Natural killer cell (primary cell): ENCODE measurements at regions not wholly inside any gene's neighbourhood (a gene's known extent, or its start where the extent isn't known, plus 50 kb on each side); places are given as distances from the start of the nearest gene placed in this dataset.
A peak's percentile ranks its signal among the peaks of the same experiment; 100 is the strongest.
"Not testable (repeated sequence)": the region's sequence is repeated elsewhere in the genome, so short reads cannot be mapped to it uniquely, and the experiment has no call there.

Experiments used
- ATAC-seq, 3 donors: fragments of 150-1000 bp in 2 of 3; fragments of 200-7000 bp in 1 of 3; cut with Tn5 transposase; 1 replicate in 1 of 3; 2 replicates in 2 of 3; pipeline ENCODE4 v1.10.0; 2021; ENCODE audit warnings: mild to moderate bottlenecking in 2 of 3, moderate library complexity in 2 of 3
- DNase-seq, 2 donors: peaks; one replicate each; pipeline versions ENCODE4 v3.0.0 to v3.0.0-alpha.2; 2013 to 2021; ENCODE audit warnings: mixed read lengths in 1 of 2
- H3K27ac ChIP-seq: one replicate; pipeline ENCODE4 v1.5.1; 2013; ENCODE audit warnings: mild to moderate bottlenecking, low read length
- H3K27me3 ChIP-seq: one replicate; pipeline ENCODE4 v1.6.1; 2013; ENCODE audit warnings: low read length; ENCODE audit not compliant: control insufficient read depth, insufficient read depth
- H3K36me3 ChIP-seq: one replicate; pipeline ENCODE4 v1.6.1; 2013; ENCODE audit warnings: low read length; ENCODE audit not compliant: control insufficient read depth, insufficient read depth
- H3K4me1 ChIP-seq: one replicate; pipeline ENCODE4 v1.6.1; 2013; ENCODE audit warnings: low read length; ENCODE audit not compliant: control insufficient read depth, insufficient read depth
- H3K4me3 ChIP-seq: one replicate; pipeline ENCODE4 v1.5.1; 2013; ENCODE audit warnings: low read length
- H3K9me3 ChIP-seq: one replicate; pipeline ENCODE4 v1.6.1; 2013; ENCODE audit warnings: low read length; ENCODE audit not compliant: control insufficient read depth, insufficient read depth
- H3K27ac Mint-ChIP-seq, 2 donors: one replicate each; pipeline ENCODE4 v1.8.0; 2022; ENCODE audit warnings: mild to moderate bottlenecking in 2 of 2, mixed read lengths in 2 of 2, moderate library complexity in 1 of 2
- H3K27me3 Mint-ChIP-seq, 2 donors: one replicate each; pipeline ENCODE4 v1.8.0; 2022; ENCODE audit warnings: low read depth in 2 of 2, mixed read lengths in 2 of 2
- H3K36me3 Mint-ChIP-seq: one replicate; pipeline ENCODE4 v1.8.0; 2022; ENCODE audit warnings: mixed read lengths
- H3K4me1 Mint-ChIP-seq, 2 donors: one replicate each; pipeline ENCODE4 v1.8.0; 2022; ENCODE audit warnings: mixed read lengths in 2 of 2
- H3K4me3 Mint-ChIP-seq: one replicate; pipeline ENCODE4 v1.8.0; 2022; ENCODE audit warnings: mild to moderate bottlenecking, moderate library complexity, mixed read lengths
- H3K9me3 Mint-ChIP-seq, 2 donors: one replicate each; pipeline ENCODE4 v1.8.0; 2022; ENCODE audit warnings: mixed read lengths in 2 of 2
- CTCF ChIP-seq: fragments of 200-600 bp; IDR thresholded peaks from one replicate; pipeline ENCODE4 v1.8.0; 2022; ENCODE audit warnings: antibody characterized with exemption
- WGBS: methylation state at CpG from one replicate; pipeline ENCODE4 v1.1.7; 2013; ENCODE audit warnings: missing lambda C conversion rate; ENCODE audit not compliant: insufficient coverage; 5-methylcytosine and 5-hydroxymethylcytosine counted together
- intact Hi-C: fragments of 100-400 bp; cut with micrococcal nuclease; formaldehyde crosslinking; loops from one replicate; pipeline ENCODE4 v1.14.2; 2022

- no peak for TF ChIP-seq CTCF
- 91% methylated on average over 3 of the region's 5 CpGs for WGBS
- no peaks in the 10 kb centered on the region for H3K27me3 ChIP-seq
- H3K9me3 ChIP-seq, result no peaks in the 10 kb centered on the region
- H3K36me3 ChIP-seq, result no peaks in the 10 kb centered on the region
- H3K4me3 ChIP-seq, result no peak overlapping the region
- H3K4me1 Mint-ChIP-seq, result no peaks in the 10 kb centered on the region
- H3K4me1 ChIP-seq, result no peaks in the 10 kb centered on the region
- intact Hi-C loops, result no loop called here
- no peak overlapping the region for H3K4me3 Mint-ChIP-seq
- no peaks in the 10 kb centered on the region for H3K9me3 Mint-ChIP-seq
- DNase-seq (no peak), ATAC-seq (no peak)
- H3K27ac Mint-ChIP-seq, result no peak overlapping the region
- no peak overlapping the region for H3K27ac ChIP-seq
- no peaks in the 10 kb centered on the region for H3K36me3 Mint-ChIP-seq
- H3K27me3 Mint-ChIP-seq, result peaks cover 3 to 19% of the 10 kb centered on the region in 2 donors
Observed at GRCh38 chr2:190755772-190756415, 107.0 kb downstream of the NAB1 start.

DNA sequence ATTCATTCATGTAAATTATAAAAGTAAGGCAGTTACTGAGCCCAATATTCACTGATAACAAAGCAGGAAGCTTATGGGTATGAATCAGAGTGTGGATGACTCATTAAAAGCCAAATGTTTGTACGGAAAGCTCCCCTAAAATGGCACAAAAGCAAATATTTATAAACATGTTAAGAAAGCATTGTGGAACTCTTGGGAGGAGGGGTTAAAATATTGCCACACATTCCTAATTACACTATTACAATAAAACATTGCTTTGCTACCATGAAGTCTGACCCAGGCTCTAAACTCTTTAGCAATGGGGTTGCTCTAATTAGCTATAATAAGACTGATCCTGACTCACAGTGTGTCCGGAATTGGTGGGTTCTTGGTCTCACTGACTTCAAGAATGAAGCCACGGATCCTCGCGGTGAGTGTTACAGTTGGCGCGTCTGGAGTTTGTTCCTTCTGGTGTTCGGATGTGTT lies 110.9 kb downstream of the NAB1 start:
- Histone ChIP-seq H3K4me1 (no peaks in the 10 kb centered on the region), H3K9me3 (no peaks in the 10 kb centered on the region), H3K27ac (no peak overlapping the region), H3K4me3 (no peak overlapping the region), H3K36me3 (no peaks in the 10 kb centered on the region), H3K27me3 (no peaks in the 10 kb centered on the region)
- H3K9me3 Mint-ChIP-seq, result no peaks in the 10 kb centered on the region
- DNase-seq (no peak), ATAC-seq (no peak)
- intact Hi-C loops, result no loop called here
- 97% methylated on average over 7 of the region's 8 CpGs for WGBS
- no peak overlapping the region for H3K27ac Mint-ChIP-seq
- peaks cover 7 to 25% of the 10 kb centered on the region in 2 donors for H3K27me3 Mint-ChIP-seq
- no peak overlapping the region for H3K4me3 Mint-ChIP-seq
- H3K4me1 Mint-ChIP-seq, result no peaks in the 10 kb centered on the region
- TF ChIP-seq CTCF, result no peak
- no peaks in the 10 kb centered on the region for H3K36me3 Mint-ChIP-seq

GRCh38 chr2:190760353-190761150 lies 111.7 kb downstream of the NAB1 start:
- H3K36me3 Mint-ChIP-seq, H3K27ac ChIP-seq, H3K27ac Mint-ChIP-seq, H3K4me1 Mint-ChIP-seq, H3K27me3 ChIP-seq, H3K4me1 ChIP-seq, H3K9me3 Mint-ChIP-seq, H3K9me3 ChIP-seq, ATAC-seq, H3K36me3 ChIP-seq, H3K4me3 ChIP-seq, intact Hi-C loops, DNase-seq: not testable (repeated sequence)
- peaks cover 7 to 25% of the 10 kb centered on the region in 2 donors for H3K27me3 Mint-ChIP-seq
- WGBS, result 70% methylated on average over 30 of the region's 30 CpGs
- peak overlapping the region; percentile 71 for H3K4me3 Mint-ChIP-seq

DNA sequence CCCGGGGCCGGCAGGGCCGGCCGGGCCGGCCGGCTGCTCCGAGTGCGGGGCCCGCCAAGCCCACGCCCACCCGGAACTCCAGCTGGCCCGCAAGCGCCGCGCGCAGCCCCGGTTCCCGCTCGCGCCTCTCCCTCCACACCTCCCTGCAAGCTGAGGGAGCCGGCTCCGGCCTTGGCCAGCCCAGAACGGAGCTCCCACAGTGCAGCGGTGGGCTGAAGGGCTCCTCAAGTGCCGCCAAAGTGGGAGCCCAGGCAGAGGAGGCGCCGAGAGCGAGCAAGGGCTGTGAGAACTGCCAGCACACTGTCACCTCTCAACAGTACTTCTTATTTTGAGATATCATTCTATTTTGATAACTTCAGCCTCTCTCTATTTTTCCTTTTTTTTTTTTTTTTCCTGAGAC lies 112.3 kb downstream of the NAB1 start:
- intact Hi-C loops, H3K27me3 ChIP-seq, H3K4me1 ChIP-seq, H3K9me3 ChIP-seq, H3K27ac Mint-ChIP-seq, H3K4me3 ChIP-seq, DNase-seq, H3K4me1 Mint-ChIP-seq, H3K36me3 ChIP-seq, H3K9me3 Mint-ChIP-seq, H3K36me3 Mint-ChIP-seq, ATAC-seq, H3K27ac ChIP-seq: not testable (repeated sequence)
- Mint-ChIP-seq H3K4me3 (peak overlapping the region; percentile 71), H3K27me3 (peaks cover 7 to 25% of the 10 kb centered on the region in 2 donors)
- whole genome bisulfite sequencing, result 25% methylated on average over 25 of the region's 28 CpGs
